Stimulated activated effector memory CD8-positive, alpha-beta T cell treated with anti-CD3 and anti-CD28 coated beads, Interleukin-12 subunit alpha, Interleukin-12 subunit beta, amount 100 ng/mL, for 72 hours (primary cell): ENCODE measurements at regions not wholly inside any gene's neighbourhood (a gene's known extent, or its start where the extent isn't known, plus 50 kb on each side); places are given as distances from the start of the nearest gene placed in this dataset.
"Not testable (repeated sequence)": the region's sequence is repeated elsewhere in the genome, so short reads cannot be mapped to it uniquely, and the experiment has no call there.

ENCODE experiments used
- ATAC-seq: fragments of 150-1000 bp; cut with Tn5 transposase; 2 replicates; pipeline ENCODE4 v1.10.0; 2021
- DNase-seq, 2 donors: peaks; one replicate each; pipeline ENCODE4 v3.0.0; 2021 to 2022; ENCODE audit warnings: low spot score in 2 of 2
- H3K27ac Mint-ChIP-seq: one replicate; pipeline ENCODE4 v1.8.0; 2022; ENCODE audit warnings: mild to moderate bottlenecking, mixed read lengths
- H3K36me3 Mint-ChIP-seq: one replicate; pipeline ENCODE4 v1.8.0; 2022; ENCODE audit warnings: mild to moderate bottlenecking, mixed read lengths
- H3K4me1 Mint-ChIP-seq: one replicate; pipeline ENCODE4 v1.8.0; 2022; ENCODE audit warnings: mixed read lengths
- H3K4me3 Mint-ChIP-seq: one replicate; pipeline ENCODE4 v1.8.0; 2022; ENCODE audit warnings: mild to moderate bottlenecking, mixed read lengths
- H3K9me3 Mint-ChIP-seq: one replicate; pipeline ENCODE4 v1.8.0; 2022; ENCODE audit warnings: mixed read lengths

- H3K4me1 Mint-ChIP-seq, H3K9me3 Mint-ChIP-seq, H3K27ac Mint-ChIP-seq, ATAC-seq, H3K4me3 Mint-ChIP-seq, H3K36me3 Mint-ChIP-seq, DNase-seq: not testable (repeated sequence)
Observed at GRCh38 chr11:94235772-94236171, 68.6 kb upstream of the IZUMO1R start.

- not testable (repeated sequence) for H3K9me3 Mint-ChIP-seq, DNase-seq, ATAC-seq, H3K4me3 Mint-ChIP-seq, H3K36me3 Mint-ChIP-seq, H3K4me1 Mint-ChIP-seq, H3K27ac Mint-ChIP-seq
Observed at GRCh38 chr11:94236416-94236815, 68.0 kb upstream of the IZUMO1R start.

GRCh38 chr11:94237447-94238153 lies 66.8 kb upstream of the IZUMO1R start:
- peak; percentile 12 to 53 for DNase-seq
- not testable (repeated sequence) for ATAC-seq, H3K9me3 Mint-ChIP-seq, H3K36me3 Mint-ChIP-seq, H3K4me1 Mint-ChIP-seq, H3K4me3 Mint-ChIP-seq, H3K27ac Mint-ChIP-seq

DNA sequence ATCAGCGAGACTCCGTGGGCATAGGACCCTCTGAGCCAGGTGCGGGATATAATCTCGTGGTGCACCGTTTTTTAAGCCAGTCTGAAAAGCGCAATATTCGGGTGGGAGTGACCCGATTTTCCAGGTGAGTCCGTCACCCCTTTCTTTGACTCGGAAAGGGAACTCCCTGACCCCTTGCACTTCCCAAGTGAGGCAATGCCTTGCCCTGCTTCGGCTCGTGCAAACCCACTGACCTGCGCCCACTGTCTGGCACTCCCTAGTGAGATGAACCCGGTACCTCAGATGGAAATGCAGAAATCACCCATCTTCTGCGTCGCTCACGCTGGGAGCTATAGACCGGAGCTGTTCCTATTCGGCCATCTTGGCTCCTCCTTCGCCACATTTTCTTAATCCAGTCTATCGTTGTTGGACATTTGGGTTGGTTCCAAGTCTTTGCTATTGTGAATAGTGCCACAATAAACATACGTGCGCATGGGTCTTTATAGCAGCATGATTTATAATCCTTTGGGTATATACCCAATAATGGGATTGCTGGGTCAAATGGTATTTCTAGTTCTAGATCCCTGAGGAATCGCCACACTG lies 66.1 kb upstream of the IZUMO1R start:
- not testable (repeated sequence) for H3K36me3 Mint-ChIP-seq, H3K4me3 Mint-ChIP-seq, ATAC-seq, H3K27ac Mint-ChIP-seq, H3K9me3 Mint-ChIP-seq, H3K4me1 Mint-ChIP-seq
- peak; percentile 13 to 54 for DNase-seq

- H3K4me3 Mint-ChIP-seq, H3K36me3 Mint-ChIP-seq, ATAC-seq, H3K4me1 Mint-ChIP-seq, H3K9me3 Mint-ChIP-seq, DNase-seq, H3K27ac Mint-ChIP-seq: not testable (repeated sequence)
Observed at GRCh38 chr11:94238774-94239173, 65.6 kb upstream of the IZUMO1R start.

DNA sequence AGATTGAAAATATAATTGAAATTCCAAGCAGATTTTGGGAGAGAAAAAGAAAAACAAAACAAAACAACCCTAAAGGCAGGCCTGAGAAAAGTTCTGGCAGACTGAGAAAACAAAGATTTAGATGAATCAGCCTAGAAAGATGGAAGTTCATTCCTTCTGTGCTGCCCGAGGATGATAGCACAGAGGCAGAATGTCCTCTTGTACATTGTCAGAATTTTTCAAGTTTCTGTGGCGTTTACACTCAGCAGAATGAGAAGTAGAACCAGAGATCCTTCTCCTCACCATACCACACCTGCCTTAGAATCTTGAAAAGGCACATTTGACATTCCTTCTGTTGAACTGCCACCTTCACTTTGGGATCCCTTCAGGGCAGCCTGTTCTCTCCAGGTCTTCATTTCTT lies 62.5 kb upstream of the IZUMO1R start:
- no peak for DNase-seq
- no peak overlapping the region for H3K27ac Mint-ChIP-seq

DNA sequence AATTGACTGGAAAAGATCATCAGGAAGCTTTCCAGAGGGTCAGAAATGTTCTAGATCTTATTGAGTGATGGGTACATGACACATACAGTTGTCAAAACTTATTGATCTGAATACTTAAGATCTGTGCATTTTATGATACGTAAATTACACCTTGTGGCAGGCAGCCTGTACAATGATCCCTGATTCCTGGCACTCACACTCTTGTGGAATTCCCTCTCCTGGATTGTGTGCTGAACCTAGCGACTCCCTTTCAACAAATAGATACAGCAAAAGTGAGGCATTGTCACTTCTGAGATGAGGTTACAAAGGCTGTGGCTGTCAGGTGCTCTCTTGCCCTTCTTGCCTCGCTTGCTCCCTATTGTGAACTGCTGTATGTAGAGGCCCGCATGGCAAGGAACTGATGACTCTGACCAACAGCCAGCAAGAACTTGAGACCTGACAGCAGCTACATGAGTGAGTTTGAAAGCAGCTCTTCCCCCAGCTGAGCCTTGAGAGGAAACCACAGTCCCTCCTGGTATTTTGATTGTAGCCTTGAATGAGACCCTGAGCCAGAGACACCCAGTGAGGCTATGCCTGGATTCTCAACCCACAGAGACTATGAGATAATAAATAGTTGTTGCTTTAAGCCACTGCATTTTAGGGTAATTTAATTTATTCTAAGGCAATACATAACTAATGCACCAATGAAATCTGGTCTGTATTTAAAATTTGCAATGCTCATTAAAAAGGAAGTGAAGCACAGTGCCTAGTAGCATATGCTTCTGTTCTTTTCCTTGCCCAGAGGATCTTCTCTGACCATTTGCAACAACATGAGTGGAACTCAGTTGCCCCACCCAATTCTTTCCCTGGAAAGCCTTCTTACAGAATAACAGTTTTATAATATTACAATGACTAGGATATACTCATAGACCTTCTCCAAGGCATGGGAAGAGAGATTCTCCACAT lies 60.5 kb upstream of the IZUMO1R start:
- no peak overlapping the region for H3K4me3 Mint-ChIP-seq
- no peaks in the 10 kb centered on the region for H3K4me1 Mint-ChIP-seq
- no peak overlapping the region for H3K27ac Mint-ChIP-seq
- no peaks in the 10 kb centered on the region for H3K36me3 Mint-ChIP-seq
- peaks cover 10% of the 10 kb centered on the region for H3K9me3 Mint-ChIP-seq
- DNase-seq (no peak), ATAC-seq (no peak)

More for the DNA sequence above, 62.5 kb upstream of the IZUMO1R start:
- no peak for ATAC-seq
- Mint-ChIP-seq H3K4me3 (no peak overlapping the region), H3K36me3 (no peaks in the 10 kb centered on the region), H3K9me3 (peaks cover 10% of the 10 kb centered on the region), H3K4me1 (no peaks in the 10 kb centered on the region)

DNA sequence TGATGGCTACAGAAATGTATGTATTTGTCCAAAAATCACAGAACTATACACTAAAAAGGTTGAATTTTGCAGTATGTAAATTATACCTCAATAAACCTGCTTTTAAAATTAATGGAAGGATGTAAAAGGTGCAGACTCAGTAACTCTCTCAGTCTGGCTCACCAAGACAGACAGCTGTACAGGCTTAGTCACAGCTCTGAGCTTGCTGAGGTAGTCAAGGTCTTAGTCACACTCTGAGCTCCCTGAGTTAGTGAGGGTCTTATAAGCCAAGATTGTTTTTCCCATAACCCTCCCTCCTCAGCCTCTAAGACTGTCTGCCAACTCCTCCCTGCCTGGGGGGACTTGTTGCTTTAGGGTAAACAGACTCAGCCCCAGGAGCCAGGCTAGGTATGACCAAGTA lies 59.3 kb upstream of the IZUMO1R start:
- H3K27ac Mint-ChIP-seq = no peak overlapping the region
- H3K9me3 Mint-ChIP-seq = peaks cover 15% of the 10 kb centered on the region
- H3K4me1 Mint-ChIP-seq = no peaks in the 10 kb centered on the region
- no peaks in the 10 kb centered on the region for H3K36me3 Mint-ChIP-seq
- DNase-seq (no peak), ATAC-seq (no peak)
- H3K4me3 Mint-ChIP-seq = no peak overlapping the region

- H3K27ac Mint-ChIP-seq, DNase-seq, H3K9me3 Mint-ChIP-seq, H3K36me3 Mint-ChIP-seq, H3K4me1 Mint-ChIP-seq, H3K4me3 Mint-ChIP-seq, ATAC-seq: not testable (repeated sequence)
Observed at GRCh38 chr11:94248301-94248700, 56.1 kb upstream of the IZUMO1R start.

GRCh38 chr11:94254214-94254613 lies 50.2 kb upstream of the IZUMO1R start:
- Mint-ChIP-seq H3K27ac (no peak overlapping the region), H3K9me3 (peaks cover 17% of the 10 kb centered on the region), H3K4me3 (no peak overlapping the region), H3K36me3 (no peaks in the 10 kb centered on the region), H3K4me1 (no peaks in the 10 kb centered on the region)
- no peak for DNase-seq
- no peak for ATAC-seq
